ENCODE measurements at regions not wholly inside any gene's neighbourhood (a gene's known extent, or its start where the extent isn't known, plus 50 kb on each side); places are given as distances from the start of the nearest gene placed in this dataset.

- no peak for DNase-seq
These were observed 62.2 kb upstream of the MRPS22 start for GRCh38 chr3:139281522-139282196.

GRCh38 chr3:139283301-139283700 is 60.5 kb upstream of the MRPS22 start:
- no peak for DNase-seq

- DNase-seq: no peak
These were observed 59.6 kb upstream of the MRPS22 start for GRCh38 chr3:139284221-139284620.

GRCh38 chr3:139285691-139286090 is 58.1 kb upstream of the MRPS22 start:
- no peak for DNase-seq

- DNase-seq: no peak
These were observed 57.6 kb upstream of the MRPS22 start for GRCh38 chr3:139286241-139286640.

GRCh38 chr3:139286825-139287224 is 57.0 kb upstream of the MRPS22 start:
- no peak for DNase-seq

GRCh38 chr3:139287557-139287956 is 56.3 kb upstream of the MRPS22 start:
- no peak for DNase-seq

- no peak for DNase-seq
These were observed 55.5 kb upstream of the MRPS22 start for GRCh38 chr3:139288266-139288821.

GRCh38 chr3:139289860-139290524 is 53.8 kb upstream of the MRPS22 start:
- no peak for DNase-seq

- no peak for DNase-seq
These were observed 52.4 kb upstream of the MRPS22 start for GRCh38 chr3:139291276-139292051.

- DNase-seq: no peak
These were observed 51.6 kb upstream of the MRPS22 start for GRCh38 chr3:139292192-139292591.

GRCh38 chr3:139292711-139293664 is 50.8 kb upstream of the MRPS22 start:
- DNase-seq: no peak

- DNase-seq: no peak
These were observed 50.2 kb upstream of the MRPS22 start for GRCh38 chr3:139293665-139294023.

All from right kidney (tissue), 1 donor.